ENCODE measurements at regions not wholly inside any gene's neighbourhood (a gene's known extent, or its start where the extent isn't known, plus 50 kb on each side); places are given as distances from the start of the nearest gene placed in this dataset.
"Not testable (repeated sequence)": the region's sequence is repeated elsewhere in the genome, so short reads cannot be mapped to it uniquely, and the experiment has no call there.

GRCh38 chr10:9926003-9926402, 1091.7 kb upstream of the CELF2 start:
- DNase-seq (ENCODE audit: low read depth in 2 of 2, low spot score in 1 of 2) = no peak

GRCh38 chr10:9926881-9927280, 1090.8 kb upstream of the CELF2 start:
- DNase-seq (ENCODE audit: low read depth in 2 of 2, low spot score in 1 of 2) = no peak

GRCh38 chr10:9939716-9940115, 1078.0 kb upstream of the CELF2 start:
- no peak for DNase-seq (ENCODE audit: low read depth in 2 of 2, low spot score in 1 of 2)

- DNase-seq (ENCODE audit: low read depth in 2 of 2, low spot score in 1 of 2) = no peak
These were observed 1073.0 kb upstream of the CELF2 start for GRCh38 chr10:9944690-9945089.

DNA sequence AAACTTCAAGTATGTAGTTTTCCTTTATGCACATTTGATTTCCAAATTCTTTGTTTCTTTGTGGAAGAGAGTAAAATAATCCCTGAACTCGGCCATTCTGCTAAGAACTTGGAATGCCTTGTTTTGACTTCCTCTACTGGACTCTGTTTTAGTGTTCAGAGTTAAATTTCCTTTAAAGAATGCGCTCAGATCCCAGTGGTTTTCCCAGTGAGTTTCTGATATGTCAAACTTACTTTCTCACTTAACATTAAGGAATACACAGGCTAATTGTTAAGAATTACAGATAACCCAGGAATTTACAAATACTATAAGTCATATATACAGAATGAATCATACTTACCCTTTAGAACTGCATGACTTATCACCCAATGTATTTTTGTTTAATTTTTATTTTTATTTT, 1067.6 kb upstream of the CELF2 start:
- DNase-seq (ENCODE audit: low read depth in 2 of 2, low spot score in 1 of 2) = no peak

DNA sequence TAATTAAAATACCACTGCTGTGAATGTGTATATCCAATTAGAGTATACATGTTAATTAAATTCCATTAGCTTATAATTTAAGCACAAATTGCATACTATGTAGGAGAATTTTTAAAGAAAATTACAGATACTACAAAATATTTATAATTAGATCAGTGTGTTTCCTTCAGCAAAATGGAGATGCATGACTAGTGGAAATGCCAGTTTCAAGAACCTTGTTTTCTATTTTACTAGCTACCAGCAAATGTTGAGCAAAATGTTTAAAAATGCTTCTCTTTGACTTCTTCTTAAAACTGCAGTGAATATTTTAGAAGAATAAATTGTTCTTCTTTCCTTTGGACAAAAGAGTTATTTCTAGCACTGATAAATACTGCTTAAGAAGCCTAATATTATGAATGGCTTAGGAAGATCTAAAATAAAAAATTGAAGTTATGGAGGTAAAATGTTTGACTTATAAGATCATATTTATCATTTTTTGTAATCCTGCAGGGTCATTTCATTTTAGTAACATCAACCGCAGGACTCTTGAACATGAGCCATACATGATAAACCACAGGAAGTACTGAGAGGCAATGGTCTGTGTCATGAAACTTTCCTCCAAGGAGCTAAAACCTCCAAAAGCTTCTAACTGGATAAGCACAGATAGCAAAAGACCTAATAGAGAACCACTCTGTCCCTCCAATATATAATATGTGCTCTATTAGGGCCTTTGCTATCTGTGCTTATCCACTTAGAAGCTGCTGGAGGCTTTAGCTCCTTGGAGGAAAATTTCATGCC, 1066.0 kb upstream of the CELF2 start:
- DNase-seq (ENCODE audit: low read depth in 2 of 2, low spot score in 1 of 2) = no peak

GRCh38 chr10:9957351-9957750, 1060.3 kb upstream of the CELF2 start:
- no peak for DNase-seq (ENCODE audit: low read depth in 2 of 2, low spot score in 1 of 2)

DNA sequence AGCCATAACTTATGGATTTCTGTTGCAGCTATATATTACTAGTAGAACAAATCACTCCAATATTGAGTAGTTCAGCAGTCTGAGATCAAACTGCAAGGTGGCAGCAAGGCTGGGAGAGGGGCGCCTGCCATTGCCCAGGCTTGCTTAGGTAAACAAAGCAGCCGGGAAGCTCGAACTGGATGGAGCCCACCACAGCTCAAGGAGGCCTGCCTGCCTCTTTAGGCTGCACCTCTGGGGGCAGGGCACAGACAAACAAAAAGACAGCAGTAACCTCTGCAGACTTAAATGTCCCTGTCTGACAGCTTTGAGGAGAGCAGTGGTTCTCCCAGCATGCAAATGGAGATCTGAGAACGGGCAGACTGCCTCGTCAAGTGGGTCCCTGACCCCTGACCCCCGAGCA, 1059.8 kb upstream of the CELF2 start:
- DNase-seq (ENCODE audit: low read depth in 2 of 2, low spot score in 1 of 2) = not testable (repeated sequence)

DNA sequence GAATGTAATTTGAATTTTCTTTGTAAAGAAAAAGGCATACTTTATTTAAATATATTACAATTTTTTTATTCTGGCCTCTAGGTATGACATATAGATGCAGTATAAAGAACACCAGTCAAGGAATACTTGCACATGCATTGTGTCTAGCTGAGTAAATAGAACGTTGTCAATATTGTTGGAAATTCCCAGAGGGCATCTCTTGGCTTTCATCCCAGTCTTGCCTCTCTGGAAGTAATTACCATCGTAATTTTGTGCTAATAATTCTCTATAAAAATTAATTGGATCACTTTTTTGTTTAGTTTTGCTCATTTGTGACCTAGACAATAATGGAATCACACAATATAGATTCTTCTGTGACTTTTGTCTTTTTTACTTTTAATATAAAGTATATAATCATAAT, 1052.3 kb upstream of the CELF2 start:
- DNase-seq (ENCODE audit: low read depth in 2 of 2, low spot score in 1 of 2) = no peak

DNA sequence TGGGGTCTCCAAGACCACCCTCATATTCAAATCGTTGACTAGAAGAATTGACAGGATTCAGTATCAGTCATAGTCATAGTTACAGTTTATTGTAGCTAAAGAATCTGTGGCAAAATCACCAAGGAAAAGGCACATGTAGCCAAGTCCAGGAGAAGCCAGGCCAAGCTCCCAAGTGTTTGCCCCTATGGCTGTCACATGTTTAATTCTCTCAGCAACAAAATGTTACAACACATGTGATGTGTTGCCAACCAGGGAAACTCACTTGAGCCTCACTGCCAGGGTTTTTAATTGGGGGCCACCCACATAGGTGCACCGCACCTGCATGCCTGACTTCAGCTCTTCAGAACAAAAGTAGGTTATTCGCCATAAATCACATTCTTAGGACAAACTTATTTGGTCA, 1030.9 kb upstream of the CELF2 start:
- DNase-seq (ENCODE audit: low read depth in 2 of 2, low spot score in 1 of 2) = no peak

- DNase-seq (ENCODE audit: low read depth in 2 of 2, low spot score in 1 of 2) = no peak
These were observed 1030.5 kb upstream of the CELF2 start for GRCh38 chr10:9987197-9987596.

DNA sequence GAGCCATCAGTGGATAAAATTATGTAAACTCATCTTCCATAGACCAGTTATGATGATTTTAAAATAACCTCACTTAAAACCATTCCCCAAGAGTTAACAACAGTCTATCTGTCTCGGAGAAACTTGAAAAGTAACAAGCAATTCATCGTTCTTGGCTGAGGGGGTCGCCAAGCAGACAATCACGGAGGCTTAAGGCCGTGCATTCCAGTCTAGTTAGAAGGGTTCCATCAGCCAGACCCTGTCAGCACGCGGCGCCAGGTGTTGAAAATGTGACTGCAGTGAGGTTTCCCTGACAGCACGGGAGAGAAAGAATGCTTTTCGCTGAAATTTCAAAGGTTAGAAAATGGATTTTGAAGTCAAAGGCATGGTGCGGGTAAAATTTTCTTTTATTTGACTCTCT, 1025.0 kb upstream of the CELF2 start:
- DNase-seq (ENCODE audit: low read depth in 2 of 2, low spot score in 1 of 2) = no peak

- DNase-seq (ENCODE audit: low read depth in 2 of 2, low spot score in 1 of 2) = no peak
These were observed 1023.5 kb upstream of the CELF2 start for GRCh38 chr10:9994131-9994530.

DNA sequence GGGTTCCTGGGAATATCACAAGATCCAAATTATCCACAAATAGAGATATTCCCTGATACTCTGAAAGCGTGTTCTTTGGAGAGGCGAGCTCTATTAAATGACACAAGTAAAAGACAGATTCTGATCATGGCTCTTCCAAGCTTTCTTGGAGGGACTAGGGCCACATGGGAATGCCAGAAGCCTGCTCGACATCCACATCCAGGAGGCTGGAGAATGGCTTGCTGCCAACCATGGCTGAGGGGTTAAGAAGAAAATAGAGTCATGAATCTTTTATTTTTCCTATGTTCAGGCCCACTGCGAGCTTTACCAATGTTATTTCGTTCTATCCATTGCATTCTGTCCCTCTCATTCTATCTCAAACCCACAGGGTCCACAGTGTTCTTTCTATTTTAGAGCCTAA, 1018.0 kb upstream of the CELF2 start:
- DNase-seq (ENCODE audit: low read depth in 2 of 2, low spot score in 1 of 2) = no peak

DNA sequence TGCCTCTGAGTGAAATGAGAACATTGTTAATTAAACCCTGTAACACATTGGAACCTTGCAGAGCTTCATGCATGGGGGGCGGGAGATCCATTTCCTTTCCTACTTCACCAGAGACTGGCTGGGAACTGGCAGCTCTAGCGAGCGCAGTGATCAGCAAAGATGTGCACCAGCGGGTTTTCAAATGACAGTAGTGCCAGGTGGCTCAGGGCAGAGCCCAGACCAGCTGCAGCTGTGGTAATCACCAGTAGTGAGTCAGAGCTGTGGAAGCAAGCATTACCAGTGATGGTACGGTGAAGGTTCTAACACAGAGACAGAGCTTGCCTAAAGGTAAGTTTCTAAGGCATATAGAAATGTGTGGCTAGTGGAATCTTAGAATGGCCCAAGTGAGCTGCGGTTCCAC, 1009.7 kb upstream of the CELF2 start:
- no peak for DNase-seq (ENCODE audit: low read depth in 2 of 2, low spot score in 1 of 2)

DNA sequence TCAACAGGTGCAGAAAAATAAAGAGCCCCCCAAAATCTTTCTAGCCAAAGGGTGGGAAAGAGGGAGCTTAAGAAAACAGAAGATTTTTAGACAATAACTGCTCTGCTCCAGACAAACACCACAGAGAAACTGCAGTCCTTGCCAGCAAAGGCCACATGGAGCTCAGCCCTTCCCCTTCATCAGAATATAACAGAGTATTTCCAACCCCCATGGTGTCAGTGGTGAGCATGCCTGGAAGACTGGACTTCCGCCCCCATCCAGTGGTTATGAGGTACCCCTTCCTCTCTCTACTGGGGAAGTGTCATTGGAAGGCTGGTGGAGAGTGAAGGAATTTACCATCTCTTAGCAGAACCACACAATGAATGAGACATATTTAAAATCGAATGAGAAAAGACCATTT, 1007.3 kb upstream of the CELF2 start:
- DNase-seq (ENCODE audit: low read depth in 2 of 2, low spot score in 1 of 2) = no peak

DNA sequence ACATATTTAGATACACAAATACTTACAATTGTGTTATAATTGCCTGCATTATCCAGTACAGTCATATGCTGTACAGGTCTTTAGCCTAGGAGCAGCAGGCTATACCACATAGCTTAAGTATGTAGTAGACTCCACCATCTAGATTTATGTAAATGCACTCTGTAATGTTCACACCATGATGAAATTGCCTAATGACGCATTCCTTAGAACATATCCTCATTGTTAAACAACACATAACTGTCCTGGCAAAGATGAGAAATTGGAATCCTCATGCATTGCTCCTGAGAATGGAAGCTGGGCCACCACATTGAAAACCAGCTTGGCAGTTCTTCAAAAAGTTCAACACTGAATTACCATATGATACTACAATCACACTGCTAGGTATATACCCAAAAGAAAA, 1002.8 kb upstream of the CELF2 start:
- no peak for DNase-seq (ENCODE audit: low read depth in 2 of 2, low spot score in 1 of 2)

GRCh38 chr10:10017716-10018115, 1000.0 kb upstream of the CELF2 start:
- DNase-seq (ENCODE audit: low read depth in 2 of 2, low spot score in 1 of 2) = no peak

DNA sequence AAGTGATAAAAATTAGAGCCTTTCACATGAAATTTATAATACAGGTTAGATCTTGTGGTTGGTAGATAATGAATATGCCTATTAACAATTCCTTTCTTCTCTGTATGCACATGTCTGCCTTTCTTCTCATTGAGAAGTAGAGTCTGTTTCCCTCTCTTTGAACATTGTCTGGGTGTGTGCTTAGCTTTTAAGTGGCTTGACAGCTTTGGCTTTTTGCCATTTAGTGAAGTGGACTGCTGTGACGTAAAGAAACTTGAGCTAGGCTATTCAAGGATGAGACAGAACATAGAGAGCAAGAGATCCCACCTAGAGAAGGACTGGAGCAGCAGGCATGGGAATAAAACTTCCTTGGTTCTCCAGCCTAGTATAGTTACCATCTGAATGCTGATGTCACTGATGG, 996.7 kb upstream of the CELF2 start:
- no peak for DNase-seq (ENCODE audit: low read depth in 2 of 2, low spot score in 1 of 2)

DNA sequence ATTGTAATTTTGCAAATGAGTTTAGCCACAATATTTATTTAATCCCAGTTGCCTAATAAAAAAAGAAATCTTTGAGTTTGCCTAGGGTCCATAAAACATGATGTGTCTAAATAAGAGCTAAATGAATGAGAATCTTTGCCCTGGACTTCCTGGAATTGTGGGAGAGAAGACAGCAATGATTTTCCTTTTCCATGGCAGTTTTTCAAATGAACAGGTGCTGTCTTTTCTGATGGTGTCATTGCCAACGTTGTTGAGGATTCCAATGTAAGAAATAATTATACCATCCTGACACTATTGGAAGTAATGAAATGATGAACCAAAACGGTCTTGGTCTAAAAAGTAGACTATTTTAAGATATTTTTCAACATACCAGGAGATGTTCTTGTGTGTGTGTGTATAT, 984.7 kb upstream of the CELF2 start:
- no peak for DNase-seq (ENCODE audit: low read depth in 2 of 2, low spot score in 1 of 2)

- no peak for DNase-seq (ENCODE audit: low read depth in 2 of 2, low spot score in 1 of 2)
These were observed 979.3 kb upstream of the CELF2 start for GRCh38 chr10:10038348-10038747.

DNA sequence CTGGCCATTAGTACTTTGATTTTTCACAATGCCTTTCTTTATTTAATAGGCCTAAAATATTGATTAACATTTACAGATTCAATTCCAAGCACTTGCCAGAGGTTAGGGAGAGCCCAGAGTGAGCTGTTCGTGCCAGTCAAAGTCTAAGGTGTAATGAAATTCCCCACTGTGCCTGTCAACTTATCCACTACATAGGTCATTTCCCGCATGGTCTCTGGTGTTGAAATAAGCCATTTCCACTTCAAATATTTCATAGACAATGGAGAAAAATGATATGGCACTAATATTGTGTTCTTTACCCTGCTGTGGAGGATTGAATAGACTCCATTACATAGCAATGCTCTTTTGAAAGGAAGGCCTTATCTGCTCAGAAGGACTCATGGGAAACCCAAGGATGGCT, 978.1 kb upstream of the CELF2 start:
- no peak for DNase-seq (ENCODE audit: low read depth in 2 of 2, low spot score in 1 of 2)

- DNase-seq (ENCODE audit: low read depth in 2 of 2, low spot score in 1 of 2) = no peak
These were observed 974.6 kb upstream of the CELF2 start for GRCh38 chr10:10043083-10043482.
